Calu3 (cell line): ENCODE measurements at regions not wholly inside any gene's neighbourhood (a gene's known extent, or its start where the extent isn't known, plus 50 kb on each side); places are given as distances from the start of the nearest gene placed in this dataset.

Source experiments
- BruUV-seq: library from RNA; stranded (reverse); fragments of 400-500 nt; replicated peaks from 2 replicates; lab custom pipeline; 2021; lab: Mats Ljungman, UMichigan
- CTCF ChIA-PET: fragments of 300-600 bp; sonication (Branson Sonifier 250); formaldehyde crosslinking; loops from one replicate; lab custom pipeline; 2022; ENCODE audit warnings: antibody characterized with exemption; lab: Charles Lee
- DNase-seq: peaks from one replicate; pipeline ENCODE4 v3.0.0; 2022
- H3K27ac Mint-ChIP-seq: one replicate; pipeline ENCODE4 v1.8.0; 2022; ENCODE audit warnings: mixed read lengths; ENCODE audit not compliant: unreplicated experiment
- H3K27me3 Mint-ChIP-seq: one replicate; pipeline ENCODE4 v1.8.0; 2022; ENCODE audit warnings: mixed read lengths; ENCODE audit not compliant: unreplicated experiment
- H3K36me3 Mint-ChIP-seq: one replicate; pipeline ENCODE4 v1.8.0; 2022; ENCODE audit warnings: mild to moderate bottlenecking, moderate library complexity, mixed read lengths; ENCODE audit not compliant: insufficient read depth, unreplicated experiment
- H3K4me1 Mint-ChIP-seq: one replicate; pipeline ENCODE4 v1.8.0; 2022; ENCODE audit warnings: mild to moderate bottlenecking, low read depth, mixed read lengths; ENCODE audit not compliant: unreplicated experiment
- H3K4me3 Mint-ChIP-seq: one replicate; pipeline ENCODE4 v1.8.0; 2022; ENCODE audit warnings: mild to moderate bottlenecking, low read depth, moderate library complexity, mixed read lengths; ENCODE audit not compliant: unreplicated experiment
- H3K9me3 Mint-ChIP-seq: one replicate; pipeline ENCODE4 v1.8.0; 2022; ENCODE audit warnings: low read depth, mixed read lengths; ENCODE audit not compliant: unreplicated experiment
- CTCF ChIP-seq: fragments of 200-600 bp; IDR thresholded peaks from one replicate; pipeline ENCODE4 v1.8.0; 2022; ENCODE audit warnings: antibody characterized with exemption; ENCODE audit not compliant: unreplicated experiment
- intact Hi-C: fragments of 100-400 bp; cut with micrococcal nuclease; formaldehyde crosslinking; loops from one replicate; pipeline ENCODE4 v1.10.0; 2022; ENCODE audit not compliant: unreplicated experiment

GRCh38 chr3:28069438-28069837 lies 172.0 kb upstream of the CMC1 start:
- CTCF ChIA-PET, result no interaction called here
- Mint-ChIP-seq H3K36me3 (no peaks in the 10 kb centered on the region), H3K4me1 (no peaks in the 10 kb centered on the region), H3K27ac (no peak overlapping the region), H3K27me3 (no peaks in the 10 kb centered on the region), H3K4me3 (no peak overlapping the region), H3K9me3 (no peaks in the 10 kb centered on the region)
- no peak for DNase-seq
- intact Hi-C loops, result no loop called here
- no TSS peak for BruUV-seq
- TF ChIP-seq CTCF, result no peak

DNA sequence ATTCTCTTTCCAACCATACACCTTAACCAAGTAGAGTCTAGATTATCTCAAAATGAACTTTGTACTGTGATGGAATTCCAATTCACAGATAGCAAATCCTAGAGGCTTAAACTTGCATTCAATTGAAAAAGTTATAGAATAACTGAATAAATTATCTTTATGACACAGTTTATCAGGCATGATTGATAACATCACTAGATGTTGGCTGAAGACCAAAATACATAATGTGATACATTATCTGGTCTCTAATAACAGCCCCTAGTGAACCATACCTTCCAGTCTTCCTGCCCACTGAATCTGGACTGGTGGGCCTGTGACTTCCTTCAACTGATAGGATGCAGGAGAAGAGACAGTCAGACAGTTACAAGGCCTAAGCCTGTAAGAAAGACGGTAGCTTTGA lies 165.2 kb upstream of the CMC1 start:
- intact Hi-C loops, result no loop called here

GRCh38 chr3:28077572-28077971 lies 163.8 kb upstream of the CMC1 start:
- no TSS peak for BruUV-seq
- peak; percentile 18 for DNase-seq
- no peaks in the 10 kb centered on the region for H3K4me1 Mint-ChIP-seq
- no peak for TF ChIP-seq CTCF
- H3K9me3 Mint-ChIP-seq, result peaks cover 5% of the 10 kb centered on the region
- no peak overlapping the region for H3K4me3 Mint-ChIP-seq
- intact Hi-C loops, result no loop called here
- no peaks in the 10 kb centered on the region for H3K27me3 Mint-ChIP-seq
- no peaks in the 10 kb centered on the region for H3K36me3 Mint-ChIP-seq
- no peak overlapping the region for H3K27ac Mint-ChIP-seq
- CTCF ChIA-PET, result interaction anchor here (1.3 kb wide), 1 partner anchor 240 kb away, joined by 4 read pairs; no protein-coding TSS in a partner anchor

More for the DNA sequence above, 165.2 kb upstream of the CMC1 start:
- no peak for TF ChIP-seq CTCF
- Mint-ChIP-seq H3K36me3 (no peaks in the 10 kb centered on the region), H3K4me1 (no peaks in the 10 kb centered on the region), H3K4me3 (no peak overlapping the region), H3K27ac (no peak overlapping the region), H3K27me3 (no peaks in the 10 kb centered on the region), H3K9me3 (peaks cover 5% of the 10 kb centered on the region)
- no peak for DNase-seq
- CTCF ChIA-PET, result no interaction called here
- no TSS peak for BruUV-seq

- no peak for TF ChIP-seq CTCF
- Mint-ChIP-seq H3K36me3 (no peaks in the 10 kb centered on the region), H3K27me3 (no peaks in the 10 kb centered on the region), H3K4me1 (no peaks in the 10 kb centered on the region), H3K9me3 (peaks cover 5% of the 10 kb centered on the region), H3K27ac (no peak overlapping the region), H3K4me3 (no peak overlapping the region)
- CTCF ChIA-PET, result interaction anchor here (0.5 kb wide), 1 partner anchor 228 kb away, joined by 3 read pairs; no protein-coding TSS in a partner anchor
- no TSS peak for BruUV-seq
- no peak for DNase-seq
- intact Hi-C loops, result no loop called here
These were observed 162.9 kb upstream of the CMC1 start for GRCh38 chr3:28078536-28078935.
